Spleen (tissue), 7 donors: ENCODE measurements at regions not wholly inside any gene's neighbourhood (a gene's known extent, or its start where the extent isn't known, plus 50 kb on each side); places are given as distances from the start of the nearest gene placed in this dataset.

ENCODE experiments used
- POLR2A ChIP-seq, 3 donors: fragments of 450-650 bp; IDR thresholded peaks; one replicate each; pipeline ENCODE4 v1.5.1; 2017; ENCODE audit warnings: antibody characterized with exemption in 3 of 3, mild to moderate bottlenecking in 1 of 3
- POLR2AphosphoS5 ChIP-seq, 3 donors: sonication (generic); formaldehyde crosslinking; IDR thresholded peaks; one replicate each; pipeline ENCODE4 v1.5.1; 2017; ENCODE audit warnings: antibody characterized with exemption in 3 of 3
- TF ChIP-seq, protein P1 (sequence below), 11 experiments: fragments of 200-600 bp in 7 of 11; fragments of 450-650 bp in 4 of 11; sonication (generic) in 4 of 11; IDR thresholded peaks in 8 of 11; conservative IDR thresholded peaks in 3 of 11; 1 replicate in 7 of 11; 2 replicates in 4 of 11; pipeline versions ENCODE4 v1.4.0 to v1.8.0; 2016 to 2021; ENCODE audit warnings: antibody characterized with exemption in 11 of 11, inconsistent platforms in 4 of 11, mild to moderate bottlenecking in 1 of 11
- donor health status: DM: no; HTN: no; CAD: no; lungs with moderate emphysema.
- donor health status: DM: no; HTN: no; CAD: no.
- donor health status: DM: no; HTN: no; CAD: no.

DNA sequence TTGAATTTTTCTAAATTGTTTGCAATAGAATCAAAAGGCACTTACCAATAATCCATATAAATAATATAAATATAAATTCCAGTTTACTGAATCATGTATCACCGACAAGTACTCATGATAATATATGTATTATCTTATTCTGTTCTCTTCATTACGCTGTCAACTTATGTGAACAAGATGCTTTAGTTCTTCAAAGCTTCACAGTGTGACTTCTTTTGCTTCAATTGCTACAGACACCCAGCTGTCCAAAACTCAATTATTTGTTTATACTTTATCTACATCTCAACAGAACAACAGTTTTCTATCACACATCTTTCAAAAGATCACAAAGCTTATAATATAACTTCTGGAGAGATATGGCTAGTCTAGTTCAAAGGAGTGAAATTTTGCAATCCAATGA lies 1499.9 kb upstream of the PCDH10 start:
- TF ChIP-seq, protein P1, sequence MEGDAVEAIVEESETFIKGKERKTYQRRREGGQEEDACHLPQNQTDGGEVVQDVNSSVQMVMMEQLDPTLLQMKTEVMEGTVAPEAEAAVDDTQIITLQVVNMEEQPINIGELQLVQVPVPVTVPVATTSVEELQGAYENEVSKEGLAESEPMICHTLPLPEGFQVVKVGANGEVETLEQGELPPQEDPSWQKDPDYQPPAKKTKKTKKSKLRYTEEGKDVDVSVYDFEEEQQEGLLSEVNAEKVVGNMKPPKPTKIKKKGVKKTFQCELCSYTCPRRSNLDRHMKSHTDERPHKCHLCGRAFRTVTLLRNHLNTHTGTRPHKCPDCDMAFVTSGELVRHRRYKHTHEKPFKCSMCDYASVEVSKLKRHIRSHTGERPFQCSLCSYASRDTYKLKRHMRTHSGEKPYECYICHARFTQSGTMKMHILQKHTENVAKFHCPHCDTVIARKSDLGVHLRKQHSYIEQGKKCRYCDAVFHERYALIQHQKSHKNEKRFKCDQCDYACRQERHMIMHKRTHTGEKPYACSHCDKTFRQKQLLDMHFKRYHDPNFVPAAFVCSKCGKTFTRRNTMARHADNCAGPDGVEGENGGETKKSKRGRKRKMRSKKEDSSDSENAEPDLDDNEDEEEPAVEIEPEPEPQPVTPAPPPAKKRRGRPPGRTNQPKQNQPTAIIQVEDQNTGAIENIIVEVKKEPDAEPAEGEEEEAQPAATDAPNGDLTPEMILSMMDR (IDR thresholded peaks at IDR 0.05 in 8 of 11, conservative IDR thresholded peaks at IDR 0.05 in 3 of 11), result no peak
- TF ChIP-seq POLR2AphosphoS5 (IDR thresholded peaks at IDR 0.05) (no peak), POLR2A (IDR thresholded peaks at IDR 0.05) (no peak)
